ENCODE measurements at regions not wholly inside any gene's neighbourhood (a gene's known extent, or its start where the extent isn't known, plus 50 kb on each side); places are given as distances from the start of the nearest gene placed in this dataset.

DNA sequence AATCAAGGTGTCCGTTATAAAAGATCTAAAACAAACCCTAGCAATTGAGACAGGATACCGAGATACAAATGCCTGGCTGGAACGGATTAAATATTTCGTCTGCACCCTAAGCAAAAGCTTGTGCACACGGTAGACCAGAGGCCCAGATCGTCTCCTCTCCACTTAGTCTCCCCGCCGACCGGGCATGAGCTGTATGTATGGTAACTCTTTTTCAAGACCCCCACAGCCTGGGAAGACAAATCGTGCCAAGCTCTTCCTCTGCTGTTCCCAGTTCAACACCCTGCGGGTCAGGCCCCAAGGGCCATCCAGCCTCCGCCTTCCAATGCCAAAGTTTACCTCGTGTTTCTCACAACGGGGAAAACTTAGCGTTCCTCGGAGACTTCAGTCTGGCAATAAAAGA lies 285.7 kb upstream of the GALNT17 start:
- TF ChIP-seq REST (IDR thresholded peaks at IDR 0.05; ENCODE audit: low read depth) (no peak), EP300 (IDR thresholded peaks at IDR 0.05; ENCODE audit: borderline replicate concordance) (no peak), CEBPB (IDR thresholded peaks at IDR 0.05) (no peak), ZBTB7A (IDR thresholded peaks at IDR 0.05; ENCODE audit: low read depth) (no peak), TAF1 (IDR thresholded peaks at IDR 0.05; ENCODE audit: low read depth) (no peak), NFIC (IDR thresholded peaks at IDR 0.05) (no peak), TEAD4 (IDR thresholded peaks at IDR 0.05) (no peak)
- TF ChIP-seq, protein P1, sequence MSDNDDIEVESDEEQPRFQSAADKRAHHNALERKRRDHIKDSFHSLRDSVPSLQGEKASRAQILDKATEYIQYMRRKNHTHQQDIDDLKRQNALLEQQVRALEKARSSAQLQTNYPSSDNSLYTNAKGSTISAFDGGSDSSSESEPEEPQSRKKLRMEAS (IDR thresholded peaks at IDR 0.05), result no peak

Measured in Ishikawa (cell line).